Urinary bladder (tissue), 3 donors: ENCODE measurements at regions not wholly inside any gene's neighbourhood (a gene's known extent, or its start where the extent isn't known, plus 50 kb on each side); places are given as distances from the start of the nearest gene placed in this dataset.

Experiments used
- DNase-seq: peaks from one replicate; pipeline ENCODE4 v3.0.0-alpha.2; 2015; ENCODE audit errors: extremely low spot score
- H3K27ac ChIP-seq: one replicate; pipeline ENCODE4 v1.5.1; 2013; ENCODE audit warnings: low read depth, mild to moderate bottlenecking, moderate library complexity
- H3K36me3 ChIP-seq: one replicate; pipeline ENCODE4 v1.6.1; 2013; ENCODE audit warnings: mild to moderate bottlenecking, moderate library complexity; ENCODE audit not compliant: insufficient read depth
- H3K4me1 ChIP-seq: one replicate; pipeline ENCODE4 v1.6.1; 2013; ENCODE audit warnings: mild to moderate bottlenecking, moderate library complexity; ENCODE audit not compliant: insufficient read depth
- H3K4me3 ChIP-seq: one replicate; pipeline ENCODE4 v1.5.1; 2013; ENCODE audit warnings: low read depth, low read length
- WGBS: extraction: QIAGEN DNeasy Blood & Tissue Kit; methylation state at CpG from one replicate; pipeline ENCODE4 v1.1.7; 2013; 5-methylcytosine and 5-hydroxymethylcytosine counted together
- donor health status: healthy with polysubstance abuse.
- donor health status: healthy.

- no peak overlapping the region for H3K4me3 ChIP-seq
- no peak overlapping the region for H3K27ac ChIP-seq
- no peaks in the 10 kb centered on the region for H3K4me1 ChIP-seq
- no peak for DNase-seq
- H3K36me3 ChIP-seq, result no peaks in the 10 kb centered on the region
- 69% methylated on average over 6 of the region's 6 CpGs for WGBS
These were observed 329.7 kb upstream of the IRX1 start for GRCh38 chr5:3265936-3266335.

- DNase-seq, result no peak
- 70% methylated on average over 5 of the region's 5 CpGs for WGBS
These were observed 330.3 kb upstream of the IRX1 start for GRCh38 chr5:3265131-3265885.

GRCh38 chr5:3262451-3262850 is 333.2 kb upstream of the IRX1 start:
- Histone ChIP-seq H3K27ac (no peak overlapping the region), H3K4me1 (no peaks in the 10 kb centered on the region), H3K4me3 (no peak overlapping the region), H3K36me3 (no peaks in the 10 kb centered on the region)
- 84% methylated on average over 4 of the region's 4 CpGs for WGBS
- DNase-seq, result no peak

More at GRCh38 chr5:3265131-3265885, 330.3 kb upstream of the IRX1 start:
- Histone ChIP-seq H3K4me1 (no peaks in the 10 kb centered on the region), H3K36me3 (no peaks in the 10 kb centered on the region), H3K27ac (no peak overlapping the region), H3K4me3 (no peak overlapping the region)

- no peak overlapping the region for H3K27ac ChIP-seq
- 87% methylated on average over 4 of the region's 4 CpGs for whole genome bisulfite sequencing
- H3K36me3 ChIP-seq, result no peaks in the 10 kb centered on the region
- H3K4me1 ChIP-seq, result no peaks in the 10 kb centered on the region
- no peak overlapping the region for H3K4me3 ChIP-seq
- DNase-seq, result no peak
These were observed 334.6 kb upstream of the IRX1 start for GRCh38 chr5:3261081-3261480.

- 69% methylated on average over 9 of the region's 9 CpGs for WGBS
- H3K4me3 ChIP-seq, result no peak overlapping the region
- no peaks in the 10 kb centered on the region for H3K4me1 ChIP-seq
- H3K36me3 ChIP-seq, result no peaks in the 10 kb centered on the region
- no peak overlapping the region for H3K27ac ChIP-seq
- DNase-seq, result no peak
These were observed 337.6 kb upstream of the IRX1 start for GRCh38 chr5:3258050-3258449.

GRCh38 chr5:3252235-3252634 is 343.4 kb upstream of the IRX1 start:
- Histone ChIP-seq H3K4me3 (no peak overlapping the region), H3K27ac (no peak overlapping the region), H3K36me3 (no peaks in the 10 kb centered on the region), H3K4me1 (no peaks in the 10 kb centered on the region)
- 64% methylated on average over 1 of the region's 1 CpG for WGBS
- no peak for DNase-seq

- no peak for DNase-seq
- WGBS, result 23% methylated on average over 5 of the region's 5 CpGs
These were observed 343.8 kb upstream of the IRX1 start for GRCh38 chr5:3251784-3252183.

GRCh38 chr5:3249401-3249800 is 346.2 kb upstream of the IRX1 start:
- no peaks in the 10 kb centered on the region for H3K4me1 ChIP-seq
- WGBS, result 72% methylated on average over 2 of the region's 2 CpGs
- no peak overlapping the region for H3K4me3 ChIP-seq
- DNase-seq, result no peak
- H3K27ac ChIP-seq, result no peak overlapping the region
- H3K36me3 ChIP-seq, result no peaks in the 10 kb centered on the region

More at GRCh38 chr5:3251784-3252183, 343.8 kb upstream of the IRX1 start:
- H3K36me3 ChIP-seq, result no peaks in the 10 kb centered on the region
- H3K4me1 ChIP-seq, result no peaks in the 10 kb centered on the region
- H3K27ac ChIP-seq, result no peak overlapping the region
- H3K4me3 ChIP-seq, result no peak overlapping the region

- Histone ChIP-seq H3K4me1 (no peaks in the 10 kb centered on the region), H3K27ac (no peak overlapping the region), H3K36me3 (no peaks in the 10 kb centered on the region), H3K4me3 (no peak overlapping the region)
- DNase-seq, result no peak
- 87% methylated on average over 11 of the region's 11 CpGs for WGBS
These were observed 358.3 kb upstream of the IRX1 start for GRCh38 chr5:3237276-3237868.

- 92% methylated on average over 9 of the region's 9 CpGs for WGBS
- DNase-seq, result no peak
- no peaks in the 10 kb centered on the region for H3K36me3 ChIP-seq
- H3K27ac ChIP-seq, result no peak overlapping the region
- no peaks in the 10 kb centered on the region for H3K4me1 ChIP-seq
- H3K4me3 ChIP-seq, result no peak overlapping the region
These were observed 361.1 kb upstream of the IRX1 start for GRCh38 chr5:3234566-3234965.

- DNase-seq, result no peak
- no peaks in the 10 kb centered on the region for H3K4me1 ChIP-seq
- WGBS, result 84% methylated on average over 10 of the region's 10 CpGs
- no peak overlapping the region for H3K27ac ChIP-seq
- no peak overlapping the region for H3K4me3 ChIP-seq
- H3K36me3 ChIP-seq, result no peaks in the 10 kb centered on the region
These were observed 364.7 kb upstream of the IRX1 start for GRCh38 chr5:3230941-3231340.

- H3K27ac ChIP-seq, result no peak overlapping the region
- H3K4me1 ChIP-seq, result no peaks in the 10 kb centered on the region
- H3K36me3 ChIP-seq, result no peaks in the 10 kb centered on the region
- 78% methylated on average over 5 of the region's 5 CpGs for WGBS
- no peak overlapping the region for H3K4me3 ChIP-seq
- no peak for DNase-seq
These were observed 365.4 kb upstream of the IRX1 start for GRCh38 chr5:3230254-3230653.

- DNase-seq, result no peak
- no peak overlapping the region for H3K27ac ChIP-seq
- WGBS, result 66% methylated on average over 12 of the region's 12 CpGs
- H3K36me3 ChIP-seq, result no peaks in the 10 kb centered on the region
- no peaks in the 10 kb centered on the region for H3K4me1 ChIP-seq
- H3K4me3 ChIP-seq, result no peak overlapping the region
These were observed 369.3 kb upstream of the IRX1 start for GRCh38 chr5:3226196-3226920.
